ENCODE measurements at regions not wholly inside any gene's neighbourhood (a gene's known extent, or its start where the extent isn't known, plus 50 kb on each side); places are given as distances from the start of the nearest gene placed in this dataset.

GRCh38 chr7:42987648-42988214 lies 55.6 kb downstream of the MRPL32 start:
- Histone ChIP-seq H2AFZ (ENCODE audit: low read depth) (no peak overlapping the region), H3K9me2 (no peaks in the 10 kb centered on the region), H3K4me2 (no peak overlapping the region), H3K79me2 (ENCODE audit: insufficient read depth) (no peaks in the 10 kb centered on the region), H3K9me3 (no peaks in the 10 kb centered on the region), H3K36me3 (replicated peaks in 1 of 2; ENCODE audit: control insufficient read depth in 1 of 2, insufficient read depth in 2 of 2, low read length in 1 of 2) (no peaks in the 10 kb centered on the region), H4K20me1 (ENCODE audit: insufficient read depth) (no peaks in the 10 kb centered on the region), H3K4me3 (ENCODE audit: low read depth in 2 of 2, low read length in 1 of 2) (no peak overlapping the region), H3F3A (replicated peaks; ENCODE audit: insufficient read depth) (no peaks in the 10 kb centered on the region), H3K9ac (no peak overlapping the region), H3K27me3 (ENCODE audit: insufficient read depth) (peaks cover 13% of the 10 kb centered on the region; the same call in 1 of the 2 replicates), H3K4me1 (ENCODE audit: control insufficient read depth in 1 of 2, insufficient read depth in 2 of 2, low read depth in 1 of 2, low read length in 1 of 2) (no peaks in the 10 kb centered on the region), H3K27ac (ENCODE audit: low read depth in 2 of 2, low read length in 1 of 2) (no peak overlapping the region)
- no peak for DNase-seq
- 4% methylated on average over 3 of the region's 3 CpGs for WGBS (ENCODE audit: low lambda C conversion rate)
- POLR2A ChIA-PET: no interaction called here
- TF ChIP-seq GABPA (IDR thresholded peaks at IDR 0.05; ENCODE audit: low read depth) (no peak), IRF3 (IDR thresholded peaks at IDR 0.05; ENCODE audit: low read depth, low read length) (no peak), EZH2phosphoT487 (IDR thresholded peaks at IDR 0.05; ENCODE audit: borderline replicate concordance, low read depth) (no peak), JUND (IDR thresholded peaks at IDR 0.05) (no peak), PBX3 (IDR thresholded peaks at IDR 0.05) (no peak), ELF1 (IDR thresholded peaks at IDR 0.05) (no peak), RAD21 (IDR thresholded peaks at IDR 0.05; ENCODE audit: low read length) (no peak), FOSL2 (IDR thresholded peaks at IDR 0.05; ENCODE audit: borderline replicate concordance, low read depth) (no peak), USF2 (IDR thresholded peaks at IDR 0.05; ENCODE audit: borderline replicate concordance, low read depth, low read length) (no peak), USF1 (IDR thresholded peaks at IDR 0.05; ENCODE audit: borderline replicate concordance, low read depth) (no peak), MXI1 (IDR thresholded peaks at IDR 0.05; ENCODE audit: low read depth, low read length) (no peak)
- CTCF ChIA-PET: interaction anchor here (1.4 kb wide), 1 partner anchor 46 kb away, joined by 5 read pairs; no protein-coding TSS in a partner anchor

GRCh38 chr7:42991024-42991423 lies 58.8 kb downstream of the MRPL32 start:
- Histone ChIP-seq H2AFZ (ENCODE audit: low read depth) (no peak overlapping the region), H3K4me2 (no peak overlapping the region), H3K4me3 (ENCODE audit: low read depth in 2 of 2, low read length in 1 of 2) (no peak overlapping the region), H3K27me3 (ENCODE audit: insufficient read depth) (peaks cover 23% of the 10 kb centered on the region; the same call in 1 of the 2 replicates), H3K27ac (ENCODE audit: low read depth in 2 of 2, low read length in 1 of 2) (no peak overlapping the region), H3K9ac (no peak overlapping the region), H3K4me1 (ENCODE audit: control insufficient read depth in 1 of 2, insufficient read depth in 2 of 2, low read depth in 1 of 2, low read length in 1 of 2) (no peaks in the 10 kb centered on the region), H3F3A (replicated peaks; ENCODE audit: insufficient read depth) (no peaks in the 10 kb centered on the region), H3K79me2 (ENCODE audit: insufficient read depth) (no peaks in the 10 kb centered on the region), H3K9me2 (no peaks in the 10 kb centered on the region), H4K20me1 (ENCODE audit: insufficient read depth) (no peaks in the 10 kb centered on the region), H3K9me3 (no peaks in the 10 kb centered on the region), H3K36me3 (replicated peaks in 1 of 2; ENCODE audit: control insufficient read depth in 1 of 2, insufficient read depth in 2 of 2, low read length in 1 of 2) (no peaks in the 10 kb centered on the region)
- ChIA-PET POLR2A (no interaction called here), CTCF (no interaction called here)
- 0% methylated on average over 1 of the region's 1 CpG for WGBS (ENCODE audit: low lambda C conversion rate)
- DNase-seq: no peak
- TF ChIP-seq CHD2 (IDR thresholded peaks at IDR 0.05; ENCODE audit: low read length, partially characterized antibody) (no peak), ELF1 (IDR thresholded peaks at IDR 0.05) (no peak), PBX3 (IDR thresholded peaks at IDR 0.05) (no peak), USF2 (IDR thresholded peaks at IDR 0.05; ENCODE audit: borderline replicate concordance, low read depth, low read length) (no peak), NRF1 (IDR thresholded peaks at IDR 0.05; ENCODE audit: low read depth, low read length) (no peak), ZBTB33 (IDR thresholded peaks at IDR 0.05; ENCODE audit: borderline replicate concordance, low read depth) (no peak), TCF12 (IDR thresholded peaks at IDR 0.05) (no peak)
